ENCODE measurements at regions not wholly inside any gene's neighbourhood (a gene's known extent, or its start where the extent isn't known, plus 50 kb on each side); places are given as distances from the start of the nearest gene placed in this dataset.
A peak's percentile ranks its signal among the peaks of the same experiment; 100 is the strongest.

GRCh38 chr2:194203898-194204297 is 1453.1 kb upstream of the SLC39A10 start:
- peak; percentile 1 for DNase-seq

- DNase-seq, result no peak
These were observed 1474.1 kb upstream of the SLC39A10 start for GRCh38 chr2:194182888-194183287.

- no peak for DNase-seq
These were observed 1480.9 kb upstream of the SLC39A10 start for GRCh38 chr2:194176134-194176533.

- DNase-seq, result peak; percentile 37
These were observed 1490.2 kb upstream of the SLC39A10 start for GRCh38 chr2:194166818-194167217.

GRCh38 chr2:194155431-194155830 is 1501.6 kb upstream of the SLC39A10 start:
- DNase-seq, result no peak

GRCh38 chr2:194151231-194151630 is 1505.8 kb upstream of the SLC39A10 start:
- no peak for DNase-seq

GRCh38 chr2:194135463-194135862 is 1521.6 kb upstream of the SLC39A10 start:
- DNase-seq, result no peak

- no peak for DNase-seq
These were observed 1528.2 kb upstream of the SLC39A10 start for GRCh38 chr2:194128810-194129209.

GRCh38 chr2:194126418-194126817 is 1530.6 kb upstream of the SLC39A10 start:
- no peak for DNase-seq

- no peak for DNase-seq
These were observed 1540.2 kb upstream of the SLC39A10 start for GRCh38 chr2:194116861-194117260.

GRCh38 chr2:194105358-194105757 is 1551.7 kb upstream of the SLC39A10 start:
- DNase-seq, result no peak

GRCh38 chr2:194104687-194105086 is 1552.3 kb upstream of the SLC39A10 start:
- DNase-seq, result no peak

- DNase-seq, result no peak
These were observed 1552.9 kb upstream of the SLC39A10 start for GRCh38 chr2:194103941-194104659.

- DNase-seq, result no peak
These were observed 1554.5 kb upstream of the SLC39A10 start for GRCh38 chr2:194102546-194102945.

- DNase-seq, result no peak
These were observed 1556.8 kb upstream of the SLC39A10 start for GRCh38 chr2:194100201-194100600.

GRCh38 chr2:194096402-194096801 is 1560.6 kb upstream of the SLC39A10 start:
- no peak for DNase-seq

GRCh38 chr2:194095359-194095758 is 1561.7 kb upstream of the SLC39A10 start:
- no peak for DNase-seq

GRCh38 chr2:194090251-194090905 is 1566.6 kb upstream of the SLC39A10 start:
- DNase-seq, result no peak

- no peak for DNase-seq
These were observed 1569.7 kb upstream of the SLC39A10 start for GRCh38 chr2:194087089-194087958.

- no peak for DNase-seq
These were observed 1570.9 kb upstream of the SLC39A10 start for GRCh38 chr2:194086129-194086528.

- no peak for DNase-seq
These were observed 1577.0 kb upstream of the SLC39A10 start for GRCh38 chr2:194079989-194080388.

- no peak for DNase-seq
These were observed 1579.7 kb upstream of the SLC39A10 start for GRCh38 chr2:194077366-194077765.

GRCh38 chr2:194062401-194062800 is 1594.6 kb upstream of the SLC39A10 start:
- no peak for DNase-seq

- DNase-seq, result no peak
These were observed 1596.8 kb upstream of the SLC39A10 start for GRCh38 chr2:194060269-194060668.

Measured in amniotic stem cell (primary cell).